H1 (cell line): ENCODE measurements at regions not wholly inside any gene's neighbourhood (a gene's known extent, or its start where the extent isn't known, plus 50 kb on each side); places are given as distances from the start of the nearest gene placed in this dataset.

Experiments used
- CTCF ChIA-PET: fragments of 300-600 bp; sonication (Branson Sonifier 250); formaldehyde crosslinking; loops from one replicate; lab custom pipeline; 2021; ENCODE audit not compliant: partially characterized antibody; lab: Charles Lee
- POLR2A ChIA-PET: fragments of 300-600 bp; sonication (Branson Sonifier 250); formaldehyde crosslinking; loops from one replicate; lab custom pipeline; 2021; ENCODE audit warnings: inconsistent platforms; ENCODE audit not compliant: partially characterized antibody; lab: Charles Lee
- DNase-seq, 2 experiments: peaks; one replicate each; pipeline versions ENCODE4 v3.0.0 to v3.0.0-alpha.2; 2010 to 2022; ENCODE audit warnings: low spot score in 2 of 2, low read depth in 1 of 2, mixed read lengths in 1 of 2
- FAIRE-seq: peaks from 2 replicates; lab custom pipeline; 2011; peaks lifted over from hg19 to GRCh38; lab: Jason Lieb, UNC
- H2AFZ ChIP-seq: 2 replicates; pipeline ENCODE4 v1.8.1; 2012; ENCODE audit warnings: low read length, inconsistent platforms
- H2AK5ac ChIP-seq: 2 replicates; pipeline ENCODE4 v1.6.1; 2013; ENCODE audit warnings: low read depth, low read length
- H2BK120ac ChIP-seq: replicated peaks from 2 replicates; pipeline ENCODE3; 2013; ENCODE audit warnings: low read depth, low read length, inconsistent platforms
- H2BK12ac ChIP-seq: 2 replicates; pipeline ENCODE4 v1.6.1; 2013; ENCODE audit warnings: low read depth, low read length
- H2BK15ac ChIP-seq: 2 replicates; pipeline ENCODE4 v1.6.1; 2013; ENCODE audit warnings: low read length
- H2BK20ac ChIP-seq: 2 replicates; pipeline ENCODE4 v1.6.1; 2013; ENCODE audit warnings: low read length
- H2BK5ac ChIP-seq: 2 replicates; pipeline ENCODE4 v1.6.1; 2013; ENCODE audit warnings: low read depth, low read length
- H3K14ac ChIP-seq: 2 replicates; pipeline ENCODE4 v1.6.1; 2013; ENCODE audit warnings: inconsistent platforms; ENCODE audit not compliant: insufficient read length
- H3K18ac ChIP-seq: 2 replicates; pipeline ENCODE4 v1.6.1; 2013; ENCODE audit warnings: low read length; ENCODE audit errors: extremely low read depth
- H3K23ac ChIP-seq: 2 replicates; pipeline ENCODE4 v1.6.1; 2013; ENCODE audit warnings: inconsistent platforms; ENCODE audit not compliant: insufficient read length
- H3K23me2 ChIP-seq: 2 replicates; pipeline ENCODE4 v1.6.1; 2013; ENCODE audit warnings: low read depth, low read length
- H3K27ac ChIP-seq: 2 replicates; pipeline ENCODE4 v1.6.1; 2011; ENCODE audit warnings: low read depth, low read length, inconsistent platforms
- H3K27me3 ChIP-seq, 4 experiments: replicated peaks in 1 of 4; 1 replicate in 1 of 4; 2 replicates in 3 of 4; pipeline versions ENCODE4 v1.6.1 to v1.8.1; 2011 to 2013; ENCODE audit warnings: low read length in 3 of 4, mild to moderate bottlenecking in 3 of 4, inconsistent platforms in 2 of 4, mixed read lengths in 2 of 4, moderate library complexity in 1 of 4; ENCODE audit not compliant: control insufficient read depth in 3 of 4, insufficient read depth in 3 of 4; ENCODE audit errors: extremely low read depth in 1 of 4
- H3K36me3 ChIP-seq, 4 experiments: 2 replicates each; pipeline versions ENCODE4 v1.6.1 to v1.8.1; 2011 to 2013; ENCODE audit warnings: mild to moderate bottlenecking in 4 of 4, low read length in 3 of 4, moderate library complexity in 2 of 4, control low read depth in 1 of 4, inconsistent platforms in 1 of 4; ENCODE audit not compliant: insufficient read depth in 4 of 4, control insufficient read depth in 2 of 4
- H3K4ac ChIP-seq: replicated peaks from 2 replicates; pipeline ENCODE3; 2013; ENCODE audit warnings: low read length, low read depth, mixed read lengths, inconsistent platforms; ENCODE audit not compliant: insufficient read length
- H3K4me1 ChIP-seq, 4 experiments: replicated peaks in 1 of 4; 1 replicate in 1 of 4; 2 replicates in 3 of 4; pipeline versions ENCODE4 v1.6.1 to v1.8.1; 2011 to 2013; ENCODE audit warnings: low read length in 3 of 4, inconsistent platforms in 2 of 4, mixed read lengths in 1 of 4; ENCODE audit not compliant: insufficient read depth in 4 of 4, control insufficient read depth in 3 of 4
- H3K4me2 ChIP-seq, 2 experiments: 2 replicates each; pipeline versions ENCODE4 v1.6.1 to v1.8.1; 2011 to 2013; ENCODE audit warnings: low read depth in 2 of 2, low read length in 2 of 2, control low read depth in 1 of 2, inconsistent platforms in 1 of 2, mild to moderate bottlenecking in 1 of 2; ENCODE audit not compliant: insufficient read depth in 1 of 2
- H3K4me3 ChIP-seq, 4 experiments: fragments of 200-600, 300-600 bp in 1 of 4; sonication (generic), shearing (Covaris generic), sonication (Bioruptor Twin) in 1 of 4; 2 replicates each; pipeline versions ENCODE4 v1.5.1 to v1.8.1; 2011 to 2016; ENCODE audit warnings: low read length in 4 of 4, low read depth in 3 of 4, control low read depth in 2 of 4, inconsistent platforms in 2 of 4, mild to moderate bottlenecking in 2 of 4, mixed read lengths in 1 of 4, moderate library complexity in 1 of 4; ENCODE audit not compliant: insufficient read depth in 2 of 4; ENCODE audit errors: extremely low read depth in 1 of 4
- H3K56ac ChIP-seq: replicated peaks from 2 replicates; pipeline ENCODE3; 2013; ENCODE audit warnings: low read depth, mild to moderate bottlenecking, mixed read lengths, low read length, inconsistent platforms; ENCODE audit not compliant: insufficient read length
- H3K79me1 ChIP-seq: 2 replicates; pipeline ENCODE4 v1.6.1; 2013; ENCODE audit warnings: low read depth, low read length, control low read depth
- H3K79me2 ChIP-seq, 2 experiments: 2 replicates each; pipeline versions ENCODE4 v1.6.1 to v1.8.1; 2012 to 2013; ENCODE audit warnings: low read length in 2 of 2, mild to moderate bottlenecking in 2 of 2, inconsistent platforms in 1 of 2; ENCODE audit not compliant: insufficient read depth in 2 of 2, control insufficient read depth in 1 of 2
- H3K9ac ChIP-seq, 4 experiments: replicated peaks in 1 of 4; 1 replicate in 1 of 4; 2 replicates in 3 of 4; pipeline versions ENCODE4 v1.6.1 to v1.8.1; 2011 to 2013; ENCODE audit warnings: low read depth in 3 of 4, low read length in 3 of 4, control low read depth in 2 of 4, mild to moderate bottlenecking in 2 of 4, moderate library complexity in 2 of 4, inconsistent platforms in 1 of 4; ENCODE audit errors: extremely low read depth in 1 of 4
- H3K9me3 ChIP-seq, 2 experiments: 2 replicates each; pipeline versions ENCODE4 v1.6.1 to v1.8.1; 2012 to 2013; ENCODE audit warnings: mild to moderate bottlenecking in 2 of 2, moderate library complexity in 2 of 2, control low read depth in 1 of 2, inconsistent platforms in 1 of 2, low read depth in 1 of 2, low read length in 1 of 2, mixed read lengths in 1 of 2; ENCODE audit not compliant: insufficient read depth in 2 of 2
- H4K20me1 ChIP-seq, 2 experiments: replicated peaks in 1 of 2; 2 replicates each; pipeline versions ENCODE3 to v1.8.1; 2011 to 2013; ENCODE audit warnings: inconsistent platforms in 2 of 2, low read length in 2 of 2, mild to moderate bottlenecking in 1 of 2; ENCODE audit not compliant: insufficient read depth in 2 of 2, control insufficient read depth in 1 of 2
- H4K5ac ChIP-seq: 2 replicates; pipeline ENCODE4 v1.6.1; 2013; ENCODE audit warnings: low read length, low read depth, mixed read lengths, inconsistent platforms; ENCODE audit not compliant: insufficient read length
- H4K8ac ChIP-seq: 2 replicates; pipeline ENCODE4 v1.8.0; 2013; ENCODE audit warnings: mild to moderate bottlenecking, moderate library complexity, low read length, inconsistent platforms; ENCODE audit not compliant: insufficient read depth; ENCODE audit errors: extremely low read depth
- H4K91ac ChIP-seq: replicated peaks from 2 replicates; pipeline ENCODE3; 2013; ENCODE audit warnings: low read length, mixed read lengths, inconsistent platforms; ENCODE audit not compliant: insufficient read length
- BACH1 ChIP-seq: IDR thresholded peaks from 2 replicates; pipeline ENCODE4 v1.6.1; 2012; ENCODE audit warnings: low read length, improper control_type of control experiment
- CBX5 ChIP-seq: fragments of 300-800, 300-1000 bp; sonication (generic); IDR thresholded peaks from 2 replicates; pipeline ENCODE4 v1.7.1; 2016; ENCODE audit warnings: antibody characterized with exemption, low read length, low read depth
- SAP30 ChIP-seq: fragments of 300-600 bp; sonication (generic); IDR thresholded peaks from 2 replicates; pipeline ENCODE4 v1.7.1; 2012; ENCODE audit warnings: low read length, moderate library complexity, mild to moderate bottlenecking, inconsistent platforms; ENCODE audit not compliant: insufficient read depth, insufficient replicate concordance
- WGBS, 2 experiments: shearing (Covaris generic) in 1 of 2; methylation state at CpG; one replicate each; pipeline versions ENCODE4 v1.1.6 to v1.1.7; 2013 to 2015; ENCODE audit warnings: low lambda C conversion rate in 2 of 2, mixed read lengths in 2 of 2, inconsistent platforms in 1 of 2, low coverage in 1 of 2, missing lambda C conversion rate in 1 of 2; ENCODE audit not compliant: insufficient replicate concordance in 2 of 2, insufficient coverage in 1 of 2, insufficient read length in 1 of 2; ENCODE audit errors: extremely low coverage in 1 of 2, missing lambda C conversion rate in 1 of 2; 5-methylcytosine and 5-hydroxymethylcytosine counted together

DNA sequence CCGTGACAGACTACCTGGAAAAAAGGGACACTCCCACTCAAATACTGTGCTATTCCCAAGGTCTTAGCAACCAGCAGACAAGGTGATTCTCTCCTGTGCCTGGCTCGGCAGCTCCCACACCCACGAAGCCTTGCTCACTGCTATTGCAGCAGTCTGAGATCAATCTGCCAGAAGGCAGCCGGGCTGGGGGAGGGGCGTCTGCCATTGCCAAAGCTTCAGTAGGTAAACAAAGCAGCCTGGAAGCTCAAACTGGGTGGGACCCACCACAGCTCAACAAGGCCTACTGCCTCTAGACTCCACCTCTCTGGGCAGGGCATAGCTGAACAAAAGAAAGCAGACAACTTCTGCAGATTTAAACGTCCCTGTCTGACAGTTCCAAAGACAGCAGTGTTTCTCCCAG is 128.4 kb upstream of the SETMAR start:
- TF ChIP-seq CBX5 (no peak), BACH1 (no peak), SAP30 (no peak)
- Histone ChIP-seq H2BK5ac (no peak overlapping the region), H3K79me2 (no peaks in the 10 kb centered on the region), H2AFZ (no peak overlapping the region), H2BK120ac (no peak overlapping the region), H4K8ac (peak overlapping the region; percentile 25; the same call in 1 of the 2 replicates), H3K36me3 (no peaks in the 10 kb centered on the region), H2AK5ac (no peak overlapping the region), H2BK12ac (no peak overlapping the region), H4K91ac (no peak overlapping the region), H3K56ac (no peak overlapping the region), H3K79me1 (no peaks in the 10 kb centered on the region), H3K14ac (no peak overlapping the region), H3K4me3 (no peak overlapping the region), H3K4me2 (no peak overlapping the region), H3K23me2 (no peaks in the 10 kb centered on the region), H4K20me1 (no peaks in the 10 kb centered on the region), H3K23ac (no peak overlapping the region), H3K18ac (no peak overlapping the region), H3K27me3 (no peaks in the 10 kb centered on the region), H3K27ac (no peak overlapping the region), H3K4ac (no peak overlapping the region), H2BK15ac (no peak overlapping the region), H4K5ac (no peak overlapping the region), H3K4me1 (no peaks in the 10 kb centered on the region), H3K9ac (no peak overlapping the region), H3K9me3 (no peaks in the 10 kb centered on the region), H2BK20ac (no peak overlapping the region)
- WGBS, 2 experiments: 79% methylated on average over 6 of the region's 6 CpGs; no CpG with 5 or more reads in 1 of the 2 experiments
- ChIA-PET POLR2A (no interaction called here), CTCF (interaction anchor here (0.9 to 1.2 kb wide), 3 partner anchors 24 to 97 kb away, joined by 3 to 6 read pairs (median 3); no protein-coding TSS in a partner anchor)
- no peak for FAIRE-seq
- DNase-seq: no peak
